ENCODE measurements at regions not wholly inside any gene's neighbourhood (a gene's known extent, or its start where the extent isn't known, plus 50 kb on each side); places are given as distances from the start of the nearest gene placed in this dataset.

- TF ChIP-seq CTCF (IDR thresholded peaks at IDR 0.05; ENCODE audit: insufficient read depth, low read length, poor library complexity, severe bottlenecking), result no peak
- no peak for TF ChIP-seq EZH2phosphoT487 (conservative IDR thresholded peaks at IDR 0.05; ENCODE audit: low read length)
These were observed 192.3 kb downstream of the ZNF326 start for GRCh38 chr1:90187323-90187585.

Measured in SU-DHL-6 (cell line).